ENCODE measurements at regions not wholly inside any gene's neighbourhood (a gene's known extent, or its start where the extent isn't known, plus 50 kb on each side); places are given as distances from the start of the nearest gene placed in this dataset.

GRCh38 chr12:11981121-11981733 is 89.5 kb upstream of the BCL2L14 start (continued):
- TF ChIP-seq ZNF24 (IDR thresholded peaks at IDR 0.05) (0 out of 2 replicates have a peak, but pooled peaks have one; percentile 64), ZNF592 (IDR thresholded peaks at IDR 0.05) (peak; percentile 93; the same call in 1 of the 2 replicates), HCFC1 (IDR thresholded peaks at IDR 0.05; ENCODE audit: low read length) (no peak), NFYB (IDR thresholded peaks at IDR 0.05; ENCODE audit: insufficient read depth, low read depth, low read length) (peak; percentile 35; the same call in 1 of the 2 replicates), IRF4 (IDR thresholded peaks at IDR 0.05; ENCODE audit: low read depth, low read length) (peak; percentile 84; the same call in 1 of the 2 replicates), CBFB (IDR thresholded peaks at IDR 0.05; ENCODE audit: low read depth) (peak; percentile 95), FOS (IDR thresholded peaks at IDR 0.05; ENCODE audit: borderline replicate concordance, extremely low read depth, insufficient read length) (no peak), ZBTB4 (CRISPR knock-in tag; IDR thresholded peaks at IDR 0.05) (no peak), ZSCAN29 (IDR thresholded peaks at IDR 0.05) (no peak), HDGF (IDR thresholded peaks at IDR 0.05) (peak; percentile 59; the same call in 1 of the 2 replicates), SIN3A (IDR thresholded peaks at IDR 0.05; ENCODE audit: low read depth, low read length) (no peak), ZNF207 (IDR thresholded peaks at IDR 0.05; ENCODE audit: borderline replicate concordance) (no peak; the same call in 1 of the 2 replicates), EZH2 (IDR thresholded peaks at IDR 0.05; ENCODE audit: borderline replicate concordance, control insufficient read depth, low read depth, low read length) (no peak), TCF7 (IDR thresholded peaks at IDR 0.05; ENCODE audit: borderline replicate concordance) (peak; percentile 78), PML (IDR thresholded peaks at IDR 0.05; ENCODE audit: low read length) (peak; percentile 79), SREBF2 (IDR thresholded peaks at IDR 0.05; ENCODE audit: low read length) (no peak), ZNF384 (IDR thresholded peaks at IDR 0.05; ENCODE audit: borderline replicate concordance, low read depth, low read length) (no peak), ZNF622 (IDR thresholded peaks at IDR 0.05) (no peak), EP300 (IDR thresholded peaks at IDR 0.05; ENCODE audit: borderline replicate concordance in 1 of 2, control insufficient read depth in 1 of 2, low read depth in 2 of 2, low read length in 2 of 2) (peak; percentile 99), YY1 (IDR thresholded peaks at IDR 0.05; ENCODE audit: low read depth, low read length) (0 out of 2 replicates have a peak, but pooled peaks have one; percentile 14)
- TF ChIP-seq, protein P1, sequence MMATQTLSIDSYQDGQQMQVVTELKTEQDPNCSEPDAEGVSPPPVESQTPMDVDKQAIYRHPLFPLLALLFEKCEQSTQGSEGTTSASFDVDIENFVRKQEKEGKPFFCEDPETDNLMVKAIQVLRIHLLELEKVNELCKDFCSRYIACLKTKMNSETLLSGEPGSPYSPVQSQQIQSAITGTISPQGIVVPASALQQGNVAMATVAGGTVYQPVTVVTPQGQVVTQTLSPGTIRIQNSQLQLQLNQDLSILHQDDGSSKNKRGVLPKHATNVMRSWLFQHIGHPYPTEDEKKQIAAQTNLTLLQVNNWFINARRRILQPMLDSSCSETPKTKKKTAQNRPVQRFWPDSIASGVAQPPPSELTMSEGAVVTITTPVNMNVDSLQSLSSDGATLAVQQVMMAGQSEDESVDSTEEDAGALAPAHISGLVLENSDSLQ (IDR thresholded peaks at IDR 0.05), result peak; percentile 59

All from GM12878 (cell line).